ENCODE measurements at regions not wholly inside any gene's neighbourhood (a gene's known extent, or its start where the extent isn't known, plus 50 kb on each side); places are given as distances from the start of the nearest gene placed in this dataset.

GRCh38 chr2:118766871-118767270 lies 80.6 kb downstream of the EN1 start:
- no peak for TF ChIP-seq EZH2 (IDR thresholded peaks at IDR 0.05; ENCODE audit: borderline replicate concordance, insufficient read depth, low read length, poor library complexity, severe bottlenecking)
- no peak for TF ChIP-seq POLR2AphosphoS5 (IDR thresholded peaks at IDR 0.05)
